ENCODE measurements at regions not wholly inside any gene's neighbourhood (a gene's known extent, or its start where the extent isn't known, plus 50 kb on each side); places are given as distances from the start of the nearest gene placed in this dataset.

- TF ChIP-seq POLR2A (IDR thresholded peaks at IDR 0.05; ENCODE audit: low read depth, low read length), result no peak
- no peak for TF ChIP-seq POLR2AphosphoS5 (IDR thresholded peaks at IDR 0.05; ENCODE audit: low read depth, low read length)
- TF ChIP-seq TAF1 (IDR thresholded peaks at IDR 0.05; ENCODE audit: borderline replicate concordance, low read depth, low read length), result no peak
Measured at GRCh38 chr4:188722911-188723310, 583.7 kb downstream of the TRIML1 start.

All from GM12892 (cell line).